ENCODE measurements at regions not wholly inside any gene's neighbourhood (a gene's known extent, or its start where the extent isn't known, plus 50 kb on each side); places are given as distances from the start of the nearest gene placed in this dataset.

GRCh38 chr11:128398517-128399250, 188.7 kb downstream of the ETS1 start:
- no peaks in the 10 kb centered on the region for H3F3A ChIP-seq (replicated peaks; ENCODE audit: low read depth)
- H3K36me3 ChIP-seq (ENCODE audit: insufficient read depth) = no peaks in the 10 kb centered on the region
- H2AFZ ChIP-seq = no peak overlapping the region
- H3K4me2 ChIP-seq = no peak overlapping the region
- ATAC-seq (no peak), DNase-seq (ENCODE audit: low spot score) (no peak)
- Mint-ChIP-seq H3K36me3 (ENCODE audit: low read depth) (no peaks in the 10 kb centered on the region), H3K27me3 (ENCODE audit: insufficient read depth, low read depth, poor library complexity) (peaks cover 2% of the 10 kb centered on the region), H3K9me3 (no peaks in the 10 kb centered on the region), H3K27ac (no peak overlapping the region), H3K4me3 (no peak overlapping the region), H3K4me1 (no peaks in the 10 kb centered on the region)
- no peaks in the 10 kb centered on the region for H3K27me3 ChIP-seq (ENCODE audit: insufficient read depth)
- no peaks in the 10 kb centered on the region for H3K4me1 ChIP-seq (ENCODE audit: insufficient read depth)
- no peak overlapping the region for H3K4me3 ChIP-seq
- no peaks in the 10 kb centered on the region for H3K79me2 ChIP-seq (replicated peaks; ENCODE audit: insufficient read depth)
- H3K27ac ChIP-seq (ENCODE audit: low read depth) = no peak overlapping the region
- no peaks in the 10 kb centered on the region for H4K20me1 ChIP-seq (replicated peaks; ENCODE audit: insufficient read depth)
- H3K9me2 ChIP-seq (ENCODE audit: insufficient read depth) = no peaks in the 10 kb centered on the region
- no peak for TF ChIP-seq ZNF462 (CRISPR knock-in tag; IDR thresholded peaks at IDR 0.05)
- TF ChIP-seq CTCF (conservative IDR thresholded peaks at IDR 0.05; ENCODE audit: low read depth in 2 of 2) = no peak
- no peak for TF ChIP-seq EZH2phosphoT487 (IDR thresholded peaks at IDR 0.05; ENCODE audit: unreplicated experiment)
- TF ChIP-seq EZH2 (IDR thresholded peaks at IDR 0.05; ENCODE audit: low read depth, unreplicated experiment) = no peak
- no peak for TF ChIP-seq ZNF114 (CRISPR knock-in tag; IDR thresholded peaks at IDR 0.05)
- TF ChIP-seq JUNB (IDR thresholded peaks at IDR 0.05; ENCODE audit: unreplicated experiment) = no peak
- TF ChIP-seq ETS1 (IDR thresholded peaks at IDR 0.05) = no peak
- TF ChIP-seq NANOG (IDR thresholded peaks at IDR 0.05; ENCODE audit: borderline replicate concordance) = no peak
- no peak for TF ChIP-seq ZNF331 (CRISPR knock-in tag; IDR thresholded peaks at IDR 0.05; ENCODE audit: low read depth)
- TF ChIP-seq REST (IDR thresholded peaks at IDR 0.05; ENCODE audit: unreplicated experiment) = no peak
- no peak for TF ChIP-seq CREB1 (CRISPR knock-in tag; IDR thresholded peaks at IDR 0.05; ENCODE audit: low read depth)

Measured in GM23338 (cell line).